ENCODE measurements at regions not wholly inside any gene's neighbourhood (a gene's known extent, or its start where the extent isn't known, plus 50 kb on each side); places are given as distances from the start of the nearest gene placed in this dataset.

DNA sequence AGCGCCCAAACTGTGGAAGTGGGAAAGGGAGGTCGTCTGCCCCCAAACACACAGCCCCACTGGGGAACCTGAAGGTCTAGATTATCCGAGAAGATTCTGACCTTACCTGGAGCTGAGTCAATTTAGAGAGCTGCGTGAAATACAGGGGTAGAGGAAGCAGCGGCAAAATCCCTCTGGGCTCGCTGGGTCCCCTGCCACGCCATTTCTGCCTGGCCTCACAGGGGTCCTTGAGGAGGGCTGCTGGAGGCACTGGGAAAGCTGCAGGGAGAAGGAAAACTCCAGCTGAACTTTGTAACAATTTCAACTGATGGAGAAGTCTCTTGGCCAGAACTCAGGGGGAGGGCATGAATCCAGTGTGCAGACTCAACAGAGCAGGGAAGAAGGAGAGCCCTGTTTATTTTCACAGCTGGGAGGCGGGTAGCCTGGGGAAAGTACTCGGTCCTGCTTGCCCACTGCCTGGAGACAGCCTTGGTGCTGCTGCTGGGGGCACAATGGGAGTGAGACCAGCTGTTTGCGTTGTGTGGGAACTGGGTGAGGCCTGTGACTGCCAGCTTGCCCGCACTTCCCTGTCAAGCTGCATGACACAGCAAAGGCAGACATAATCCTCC lies 93.2 kb upstream of the MAPK10 start:
- TF ChIP-seq HNF4G (IDR thresholded peaks at IDR 0.05) (no peak), ATF3 (IDR thresholded peaks at IDR 0.05) (no peak), TAF1 (conservative IDR thresholded peaks at IDR 0.05) (no peak), RXRA (IDR thresholded peaks at IDR 0.05) (no peak), GABPA (IDR thresholded peaks at IDR 0.05 in 1 of 2, conservative IDR thresholded peaks at IDR 0.05 in 1 of 2) (no peak), RAD21 (IDR thresholded peaks at IDR 0.05) (no peak), JUND (IDR thresholded peaks at IDR 0.05) (no peak)
- TF ChIP-seq, protein P1, sequence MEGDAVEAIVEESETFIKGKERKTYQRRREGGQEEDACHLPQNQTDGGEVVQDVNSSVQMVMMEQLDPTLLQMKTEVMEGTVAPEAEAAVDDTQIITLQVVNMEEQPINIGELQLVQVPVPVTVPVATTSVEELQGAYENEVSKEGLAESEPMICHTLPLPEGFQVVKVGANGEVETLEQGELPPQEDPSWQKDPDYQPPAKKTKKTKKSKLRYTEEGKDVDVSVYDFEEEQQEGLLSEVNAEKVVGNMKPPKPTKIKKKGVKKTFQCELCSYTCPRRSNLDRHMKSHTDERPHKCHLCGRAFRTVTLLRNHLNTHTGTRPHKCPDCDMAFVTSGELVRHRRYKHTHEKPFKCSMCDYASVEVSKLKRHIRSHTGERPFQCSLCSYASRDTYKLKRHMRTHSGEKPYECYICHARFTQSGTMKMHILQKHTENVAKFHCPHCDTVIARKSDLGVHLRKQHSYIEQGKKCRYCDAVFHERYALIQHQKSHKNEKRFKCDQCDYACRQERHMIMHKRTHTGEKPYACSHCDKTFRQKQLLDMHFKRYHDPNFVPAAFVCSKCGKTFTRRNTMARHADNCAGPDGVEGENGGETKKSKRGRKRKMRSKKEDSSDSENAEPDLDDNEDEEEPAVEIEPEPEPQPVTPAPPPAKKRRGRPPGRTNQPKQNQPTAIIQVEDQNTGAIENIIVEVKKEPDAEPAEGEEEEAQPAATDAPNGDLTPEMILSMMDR (IDR thresholded peaks at IDR 0.05; ENCODE audit: low read depth, low read length, missing input control) = no peak
